Activated T-helper 17 cell treated with anti-CD3 and anti-CD28 coated beads, Interleukin-2, amount 50 U/mL, for 72 hours (primary cell): ENCODE measurements at regions not wholly inside any gene's neighbourhood (a gene's known extent, or its start where the extent isn't known, plus 50 kb on each side); places are given as distances from the start of the nearest gene placed in this dataset.

Source experiments
- ATAC-seq: fragments of 150-1000 bp; cut with Tn5 transposase; replicated peaks from 2 replicates; pipeline ENCODE4 v1.10.0; 2021; ENCODE audit warnings: mild to moderate bottlenecking, moderate library complexity
- H3K27ac Mint-ChIP-seq: one replicate; pipeline ENCODE4 v1.8.0; 2022; ENCODE audit warnings: mixed read lengths
- H3K27me3 Mint-ChIP-seq: one replicate; pipeline ENCODE4 v1.8.0; 2022; ENCODE audit warnings: mixed read lengths
- H3K36me3 Mint-ChIP-seq: one replicate; pipeline ENCODE4 v1.8.0; 2022; ENCODE audit warnings: low read depth, mild to moderate bottlenecking, mixed read lengths
- H3K4me1 Mint-ChIP-seq: one replicate; pipeline ENCODE4 v1.8.0; 2022; ENCODE audit warnings: mixed read lengths
- H3K4me3 Mint-ChIP-seq: one replicate; pipeline ENCODE4 v1.8.0; 2022; ENCODE audit warnings: mild to moderate bottlenecking, mixed read lengths
- H3K9me3 Mint-ChIP-seq: one replicate; pipeline ENCODE4 v1.8.0; 2022; ENCODE audit warnings: mixed read lengths

DNA sequence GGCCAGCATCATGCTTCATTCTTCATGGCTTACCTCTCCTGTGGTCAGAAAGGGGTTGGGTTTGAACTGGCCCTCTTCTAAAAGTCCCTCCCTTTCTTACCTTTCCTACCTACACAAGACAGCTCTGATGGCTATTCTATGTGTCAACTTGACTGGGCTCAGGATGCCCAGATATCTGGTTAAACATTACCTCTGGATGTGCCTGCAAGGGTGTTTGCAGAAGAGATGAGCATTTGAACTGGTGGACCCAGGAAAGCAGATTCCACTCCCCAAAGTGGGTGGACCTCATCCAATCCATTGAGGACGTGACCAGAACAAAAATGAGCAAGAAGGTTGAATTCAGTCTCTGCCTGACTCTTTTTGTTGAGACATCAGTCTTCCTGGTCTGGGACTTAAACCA is 79.0 kb upstream of the TCF7L2 start:
- no peaks in the 10 kb centered on the region for H3K36me3 Mint-ChIP-seq
- no peak for ATAC-seq
- no peak overlapping the region for H3K27ac Mint-ChIP-seq
- no peaks in the 10 kb centered on the region for H3K27me3 Mint-ChIP-seq
- H3K4me1 Mint-ChIP-seq, result no peaks in the 10 kb centered on the region
- no peak overlapping the region for H3K4me3 Mint-ChIP-seq
- H3K9me3 Mint-ChIP-seq, result peaks cover 3% of the 10 kb centered on the region

DNA sequence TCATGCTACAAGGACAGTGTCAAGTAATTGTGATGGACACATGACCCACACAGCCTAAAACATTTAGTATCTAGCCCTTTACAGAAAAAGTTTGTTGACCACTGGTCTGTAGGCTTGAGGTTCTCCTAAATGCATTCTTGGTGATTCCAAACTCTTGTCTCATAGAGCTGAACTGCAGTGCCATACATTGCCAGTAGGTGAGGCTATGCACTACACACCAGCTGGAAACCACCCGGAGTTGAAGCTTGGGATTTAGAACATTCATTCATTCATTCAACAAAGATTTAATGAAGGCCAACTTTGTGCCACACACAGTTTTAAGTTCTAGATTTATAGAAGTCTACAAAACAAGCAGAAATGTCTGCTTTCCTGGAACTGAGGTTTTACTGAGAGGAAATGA is 77.3 kb upstream of the TCF7L2 start:
- ATAC-seq, result no peak
- H3K27ac Mint-ChIP-seq, result no peak overlapping the region
- peaks cover 3% of the 10 kb centered on the region for H3K9me3 Mint-ChIP-seq
- no peak overlapping the region for H3K4me3 Mint-ChIP-seq
- no peaks in the 10 kb centered on the region for H3K4me1 Mint-ChIP-seq
- H3K36me3 Mint-ChIP-seq, result no peaks in the 10 kb centered on the region
- H3K27me3 Mint-ChIP-seq, result no peaks in the 10 kb centered on the region

DNA sequence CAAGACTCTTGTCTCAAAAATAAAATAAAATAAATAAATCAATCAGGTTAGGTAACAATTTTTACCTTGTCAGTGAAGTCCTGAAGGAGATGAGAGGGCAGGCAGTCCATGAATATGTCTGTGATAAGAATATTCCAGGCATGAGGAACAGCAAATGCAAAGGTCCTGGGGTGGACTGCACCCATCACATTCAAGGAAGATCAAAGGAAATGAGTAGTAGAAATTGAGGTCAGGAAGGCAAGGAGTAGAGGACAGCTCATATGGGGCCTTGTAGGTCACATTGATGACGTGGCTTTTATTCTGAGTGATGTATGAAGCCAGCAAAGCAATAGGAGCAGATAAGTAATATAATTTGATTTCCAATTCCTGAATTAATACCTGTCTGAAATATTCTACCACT is 76.5 kb upstream of the TCF7L2 start:
- Mint-ChIP-seq H3K36me3 (no peaks in the 10 kb centered on the region), H3K27ac (no peak overlapping the region), H3K4me3 (no peak overlapping the region), H3K4me1 (no peaks in the 10 kb centered on the region), H3K9me3 (peaks cover 3% of the 10 kb centered on the region), H3K27me3 (no peaks in the 10 kb centered on the region)
- peak; percentile 49 for ATAC-seq

DNA sequence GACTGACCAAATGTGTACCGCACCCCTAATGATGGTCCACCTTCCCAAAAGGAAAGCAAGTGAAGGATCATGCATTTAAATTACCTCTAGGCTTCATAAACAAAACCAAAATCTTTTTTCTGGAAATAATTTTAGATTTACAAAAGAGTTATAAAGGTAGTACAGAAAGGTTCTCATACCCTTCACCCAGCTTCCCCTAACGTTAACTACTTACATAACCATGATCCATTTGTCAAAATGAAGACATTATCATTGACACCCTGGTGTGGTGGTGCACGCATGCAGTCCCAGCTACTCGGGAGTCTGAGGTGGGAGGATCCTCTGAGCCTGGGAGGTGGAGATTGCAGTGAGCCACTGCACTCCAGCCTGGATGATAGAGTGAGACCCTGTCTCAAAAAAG is 75.1 kb upstream of the TCF7L2 start:
- Mint-ChIP-seq H3K27me3 (no peaks in the 10 kb centered on the region), H3K9me3 (peaks cover 3% of the 10 kb centered on the region), H3K36me3 (no peaks in the 10 kb centered on the region), H3K4me1 (no peaks in the 10 kb centered on the region), H3K27ac (no peak overlapping the region), H3K4me3 (no peak overlapping the region)
- no peak for ATAC-seq

DNA sequence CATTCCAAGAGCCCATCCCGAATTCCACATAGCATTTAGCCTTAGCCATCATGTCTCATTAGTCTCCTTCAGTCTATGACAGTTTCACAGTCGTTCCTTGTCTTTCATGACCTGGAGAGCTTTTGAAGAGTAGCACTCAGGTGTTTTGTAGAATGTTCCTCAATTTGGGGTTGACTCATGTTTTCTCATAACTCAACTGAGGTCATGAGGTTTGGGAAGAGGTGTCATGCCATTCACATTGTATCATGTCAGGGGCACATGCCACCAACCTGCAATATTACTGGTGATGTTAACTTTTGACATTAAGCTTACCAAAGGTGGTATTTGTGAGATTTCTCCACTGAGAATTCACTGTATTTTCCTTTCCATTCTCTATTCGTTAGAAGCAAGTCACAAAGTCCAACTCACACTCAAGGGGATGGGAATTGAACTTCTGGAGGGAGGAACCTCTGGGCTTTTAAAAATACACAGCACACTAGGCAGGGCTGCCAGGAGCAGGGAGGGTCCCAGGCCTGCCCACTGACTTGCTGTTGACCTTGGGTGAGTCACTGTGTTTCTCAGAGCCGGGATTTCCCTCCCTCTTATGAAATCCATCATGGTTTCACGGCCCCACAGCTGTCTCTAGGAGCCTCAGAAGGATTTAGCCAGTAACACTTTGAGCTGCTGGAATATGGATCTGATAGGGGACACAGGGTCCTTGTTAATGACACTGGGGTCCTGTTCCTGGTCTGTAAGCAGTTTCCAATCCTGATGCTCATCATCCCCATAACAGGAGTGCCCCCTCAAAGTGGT is 74.4 kb upstream of the TCF7L2 start:
- Mint-ChIP-seq H3K4me3 (no peak overlapping the region), H3K4me1 (no peaks in the 10 kb centered on the region), H3K36me3 (no peaks in the 10 kb centered on the region), H3K9me3 (peaks cover 3% of the 10 kb centered on the region), H3K27ac (no peak overlapping the region), H3K27me3 (no peaks in the 10 kb centered on the region)
- peak; percentile 63 for ATAC-seq

DNA sequence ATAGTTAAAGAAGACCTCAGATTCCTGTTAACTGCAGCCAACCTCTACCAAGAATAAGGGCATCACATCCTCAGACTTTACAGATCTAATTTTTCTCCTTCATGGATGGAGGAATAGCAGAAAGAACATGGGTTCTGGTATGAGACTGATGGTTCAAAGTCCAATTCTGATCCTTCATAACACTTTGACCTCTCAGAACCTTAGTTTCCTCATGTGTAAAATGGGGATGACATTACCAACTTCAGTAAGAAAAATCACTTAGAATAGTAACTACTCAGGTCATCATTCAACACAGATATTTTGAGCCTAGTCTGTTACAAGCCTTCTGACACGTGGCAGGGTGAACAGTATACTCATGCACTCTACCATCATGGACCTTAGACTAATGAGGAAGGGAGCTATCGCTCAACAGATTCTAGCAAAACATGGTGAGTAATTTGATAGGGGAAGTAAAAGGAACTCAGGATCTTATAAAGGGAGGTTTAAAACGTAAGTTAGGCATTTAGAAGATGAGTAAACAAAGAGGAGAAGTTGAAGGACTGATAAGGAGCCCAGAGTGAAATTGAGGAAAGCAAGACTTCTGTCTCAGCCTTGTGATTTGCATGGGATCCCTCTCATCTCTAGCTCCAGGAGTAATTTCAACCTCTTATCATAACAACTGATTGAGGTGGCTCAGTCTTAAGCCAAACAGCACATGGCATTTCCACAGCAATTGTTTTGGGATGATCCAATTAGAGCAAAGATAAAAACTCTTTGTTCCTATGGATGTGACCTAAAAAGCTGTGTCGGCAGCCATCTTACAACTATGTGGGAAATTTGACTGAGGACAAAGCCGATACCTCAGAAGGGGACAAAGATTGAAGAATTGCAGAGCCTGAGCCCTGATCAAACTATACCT is 69.2 kb upstream of the TCF7L2 start:
- Mint-ChIP-seq H3K36me3 (no peaks in the 10 kb centered on the region), H3K27me3 (peaks cover 8% of the 10 kb centered on the region), H3K9me3 (no peaks in the 10 kb centered on the region), H3K4me1 (no peaks in the 10 kb centered on the region), H3K4me3 (no peak overlapping the region), H3K27ac (no peak overlapping the region)
- ATAC-seq, result no peak

DNA sequence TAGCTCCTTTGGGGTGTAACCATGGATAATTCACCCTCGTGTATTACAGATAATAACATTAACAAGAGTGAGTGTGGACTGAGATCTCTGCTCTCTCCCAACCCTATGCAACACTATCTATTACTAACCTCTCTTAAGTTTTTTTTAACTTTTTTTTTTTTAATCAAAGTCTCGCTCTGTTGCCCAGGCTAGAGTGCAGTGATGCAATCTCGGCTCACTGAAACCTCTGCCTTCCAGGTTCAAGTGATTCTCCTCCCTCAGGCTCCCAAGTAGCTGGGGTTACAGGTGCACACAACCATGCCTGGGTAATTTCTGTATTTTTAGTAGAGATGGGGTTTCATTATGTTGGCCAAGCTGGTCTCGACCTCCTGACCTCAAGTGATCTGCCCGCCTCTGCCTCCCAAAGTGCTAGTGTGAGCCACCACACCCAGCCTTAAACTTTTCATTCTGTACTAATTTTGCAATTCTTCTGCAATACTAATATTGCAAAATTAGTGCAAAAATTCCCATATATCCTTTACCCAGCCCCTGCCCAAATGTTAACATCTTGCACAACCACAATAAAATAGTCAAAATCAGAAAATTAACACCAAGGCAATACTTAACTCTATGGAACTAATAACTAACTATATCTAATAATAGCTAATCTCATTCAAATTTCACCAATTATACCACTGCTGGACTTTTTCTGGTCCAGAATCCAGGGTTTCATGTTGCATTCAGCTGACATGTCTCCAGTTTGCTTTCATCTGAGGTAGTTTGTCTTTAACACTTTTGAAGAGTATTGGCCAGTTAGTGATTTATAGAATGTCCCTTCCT is 66.5 kb upstream of the TCF7L2 start:
- peaks cover 8% of the 10 kb centered on the region for H3K27me3 Mint-ChIP-seq
- H3K36me3 Mint-ChIP-seq, result no peaks in the 10 kb centered on the region
- no peak overlapping the region for H3K4me3 Mint-ChIP-seq
- H3K27ac Mint-ChIP-seq, result no peak overlapping the region
- ATAC-seq, result no peak
- H3K9me3 Mint-ChIP-seq, result no peaks in the 10 kb centered on the region
- H3K4me1 Mint-ChIP-seq, result no peaks in the 10 kb centered on the region

DNA sequence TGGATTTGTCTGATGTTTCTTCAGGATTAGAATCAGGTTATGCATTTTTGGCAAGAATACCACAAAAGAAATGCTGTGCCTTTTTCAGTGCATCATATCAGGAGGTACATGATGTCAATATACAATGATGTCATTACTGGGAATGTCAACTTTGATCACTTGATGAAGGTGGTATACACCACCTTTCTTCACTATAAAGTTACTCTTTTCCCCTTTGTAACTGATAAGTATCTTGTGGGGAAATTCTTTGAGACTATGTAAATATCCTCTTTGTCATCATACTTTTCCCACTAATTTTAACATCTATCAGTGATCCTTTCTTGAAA is 65.9 kb upstream of the TCF7L2 start:
- Mint-ChIP-seq H3K36me3 (no peaks in the 10 kb centered on the region), H3K9me3 (no peaks in the 10 kb centered on the region), H3K4me1 (no peaks in the 10 kb centered on the region), H3K27ac (no peak overlapping the region), H3K4me3 (no peak overlapping the region), H3K27me3 (peaks cover 8% of the 10 kb centered on the region)
- no peak for ATAC-seq

DNA sequence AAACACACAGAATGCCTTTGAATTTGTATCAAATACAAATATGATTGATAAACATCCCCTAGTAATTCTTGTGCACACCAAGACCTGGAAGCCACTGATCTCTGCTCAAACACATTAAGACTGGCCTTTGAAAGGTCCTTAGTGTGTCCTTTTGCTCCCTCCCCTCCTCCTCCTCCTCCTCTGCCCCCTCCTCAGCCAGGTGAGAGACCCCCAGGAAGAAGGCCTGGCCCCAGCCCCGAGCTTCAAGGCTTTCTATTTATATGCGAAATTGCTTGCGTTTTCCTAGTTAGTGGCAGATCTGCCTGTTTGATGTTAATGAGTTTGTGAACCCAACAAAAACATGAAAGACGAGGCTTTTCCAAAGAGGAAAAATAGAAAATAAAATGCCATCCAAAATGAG is 63.6 kb upstream of the TCF7L2 start:
- no peaks in the 10 kb centered on the region for H3K4me1 Mint-ChIP-seq
- H3K27ac Mint-ChIP-seq, result no peak overlapping the region
- H3K27me3 Mint-ChIP-seq, result peaks cover 8% of the 10 kb centered on the region
- H3K36me3 Mint-ChIP-seq, result no peaks in the 10 kb centered on the region
- ATAC-seq, result no peak
- H3K4me3 Mint-ChIP-seq, result no peak overlapping the region
- H3K9me3 Mint-ChIP-seq, result no peaks in the 10 kb centered on the region

DNA sequence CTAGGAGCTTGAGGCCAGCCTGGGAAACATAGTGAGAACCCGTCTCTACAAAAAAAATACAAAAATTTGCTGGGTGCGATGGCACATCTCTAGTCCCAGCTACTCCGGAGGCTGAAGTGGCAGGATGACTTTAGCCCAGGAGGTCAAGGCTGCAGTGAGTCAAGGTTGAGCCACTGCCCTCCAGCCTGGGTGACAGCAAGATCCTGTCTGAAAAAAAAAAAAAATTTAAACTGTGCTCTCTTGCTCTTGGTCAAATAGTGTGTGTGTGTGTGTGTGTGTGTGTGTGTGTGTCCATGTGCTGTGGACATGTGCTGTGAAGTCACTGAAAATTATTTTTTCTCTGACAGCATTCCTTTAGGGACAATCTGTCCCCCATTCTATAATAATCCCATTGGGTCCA is 62.1 kb upstream of the TCF7L2 start:
- no peak for ATAC-seq
- Mint-ChIP-seq H3K36me3 (no peaks in the 10 kb centered on the region), H3K4me3 (no peak overlapping the region), H3K9me3 (peaks cover 2% of the 10 kb centered on the region), H3K27me3 (peaks cover 4% of the 10 kb centered on the region), H3K27ac (no peak overlapping the region), H3K4me1 (no peaks in the 10 kb centered on the region)

DNA sequence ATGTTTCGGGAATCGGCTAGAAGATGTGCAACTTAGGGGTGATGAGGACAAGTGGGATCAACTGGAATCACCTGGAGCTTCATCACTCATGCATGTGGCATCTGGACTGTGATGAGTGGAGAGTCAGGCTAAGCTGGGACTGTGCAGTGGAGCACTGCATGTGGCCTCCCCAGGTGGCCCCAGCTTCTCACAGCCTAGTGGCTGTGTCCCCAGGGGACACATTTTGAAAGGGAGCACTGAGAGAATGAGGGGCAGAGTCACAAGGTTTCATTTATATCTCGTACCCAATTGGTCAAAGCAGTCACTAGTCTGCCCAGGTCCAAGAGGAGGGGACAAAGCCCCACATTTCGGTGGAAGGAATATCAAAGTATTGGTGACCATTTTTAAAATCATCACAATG is 54.8 kb upstream of the TCF7L2 start:
- no peaks in the 10 kb centered on the region for H3K4me1 Mint-ChIP-seq
- H3K9me3 Mint-ChIP-seq, result peaks cover 5% of the 10 kb centered on the region
- no peaks in the 10 kb centered on the region for H3K36me3 Mint-ChIP-seq
- H3K27ac Mint-ChIP-seq, result no peak overlapping the region
- ATAC-seq, result no peak
- no peaks in the 10 kb centered on the region for H3K27me3 Mint-ChIP-seq
- H3K4me3 Mint-ChIP-seq, result no peak overlapping the region

DNA sequence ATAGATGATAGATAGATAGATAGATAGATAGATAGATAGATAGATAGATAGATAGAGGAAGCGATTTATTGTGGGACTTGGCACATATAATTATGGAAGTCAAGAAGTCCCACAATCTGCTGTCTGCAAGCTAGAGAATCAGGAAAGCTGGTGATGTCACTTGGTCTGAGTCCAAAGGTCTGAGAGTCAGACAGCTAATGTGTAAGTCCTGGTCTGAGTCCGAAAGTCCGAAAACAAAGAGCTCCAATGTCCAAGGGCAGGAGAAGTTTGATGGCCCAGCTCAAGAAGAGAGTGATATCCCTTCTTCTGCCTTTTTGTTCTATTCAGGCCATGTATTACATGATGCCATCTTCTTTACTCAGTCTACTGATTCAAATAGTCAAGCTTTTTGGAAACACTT is 53.8 kb upstream of the TCF7L2 start:
- Mint-ChIP-seq H3K27ac (no peak overlapping the region), H3K9me3 (peaks cover 5% of the 10 kb centered on the region), H3K4me3 (no peak overlapping the region), H3K4me1 (no peaks in the 10 kb centered on the region), H3K27me3 (no peaks in the 10 kb centered on the region), H3K36me3 (no peaks in the 10 kb centered on the region)
- no peak for ATAC-seq

DNA sequence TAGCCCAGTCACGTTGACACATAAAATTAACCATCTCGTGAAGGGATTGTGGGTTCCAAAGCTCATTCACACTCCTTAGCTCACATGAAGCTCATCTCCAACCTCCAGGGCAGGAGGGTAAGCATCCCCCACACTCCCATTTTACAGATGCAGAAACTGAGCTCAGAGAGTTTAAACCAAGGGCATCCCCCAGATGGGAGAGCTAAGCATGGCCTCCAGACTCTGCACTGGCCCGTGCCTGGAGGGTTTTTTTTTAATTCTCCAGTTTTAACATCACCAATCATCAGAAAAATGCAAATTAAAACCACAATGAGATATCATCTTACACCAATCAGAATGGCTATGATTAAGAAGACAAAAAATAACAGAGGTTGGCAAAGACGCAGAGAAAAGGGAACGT is 53.3 kb upstream of the TCF7L2 start:
- H3K4me3 Mint-ChIP-seq, result no peak overlapping the region
- no peaks in the 10 kb centered on the region for H3K4me1 Mint-ChIP-seq
- H3K27ac Mint-ChIP-seq, result no peak overlapping the region
- ATAC-seq, result no peak
- no peaks in the 10 kb centered on the region for H3K27me3 Mint-ChIP-seq
- H3K9me3 Mint-ChIP-seq, result peaks cover 5% of the 10 kb centered on the region
- no peaks in the 10 kb centered on the region for H3K36me3 Mint-ChIP-seq

DNA sequence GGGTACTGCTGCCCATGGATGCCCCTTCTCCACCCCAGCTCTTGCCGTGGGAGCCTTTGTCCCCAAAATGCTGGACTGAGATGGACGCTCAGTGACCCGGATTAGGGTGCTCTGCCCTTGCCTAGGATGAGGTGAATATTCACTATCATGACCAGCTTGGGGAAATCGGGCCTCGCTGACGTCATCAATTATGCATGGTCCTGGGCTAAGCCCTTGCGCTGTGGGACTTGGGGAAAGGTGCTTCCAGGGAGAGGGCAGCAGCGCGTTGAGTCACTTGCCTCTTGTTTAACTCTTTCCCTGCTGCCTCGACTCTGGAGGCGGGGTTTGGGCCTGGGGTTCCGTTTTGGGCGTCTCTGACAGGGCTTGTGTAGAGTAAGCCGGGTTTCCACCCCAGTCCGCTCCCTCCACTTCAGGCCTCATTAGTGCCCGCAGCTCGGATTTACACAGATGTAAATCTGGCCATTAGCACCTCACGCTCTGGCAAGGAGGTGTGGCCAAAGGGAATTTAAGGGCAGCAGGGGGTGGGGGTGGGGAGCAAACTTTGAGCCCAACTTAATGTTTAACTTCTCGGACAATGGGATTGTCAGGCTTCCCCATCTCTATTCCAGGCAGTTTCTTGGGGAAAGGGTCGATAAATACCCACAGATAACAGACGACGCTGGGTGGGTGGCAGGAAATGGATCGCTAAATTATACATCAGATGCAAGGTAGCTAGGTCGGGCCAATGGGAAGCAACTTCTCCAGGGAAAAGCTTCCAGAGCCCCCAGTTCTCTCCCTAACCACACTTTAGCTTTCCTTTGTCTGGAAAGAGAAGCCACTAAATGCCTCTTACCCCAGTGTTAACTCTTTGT is 51.3 kb upstream of the TCF7L2 start:
- Mint-ChIP-seq H3K27ac (no peak overlapping the region), H3K4me3 (no peak overlapping the region), H3K9me3 (no peaks in the 10 kb centered on the region), H3K36me3 (no peaks in the 10 kb centered on the region), H3K4me1 (no peaks in the 10 kb centered on the region), H3K27me3 (peaks cover 4% of the 10 kb centered on the region)
- no peak for ATAC-seq
